RWPE2 (cell line): ENCODE measurements at regions not wholly inside any gene's neighbourhood (a gene's known extent, or its start where the extent isn't known, plus 50 kb on each side); places are given as distances from the start of the nearest gene placed in this dataset.

Source experiments
- ATAC-seq: fragments of 200-7000 bp; cut with Tn5 transposase; 3 replicates; pipeline ENCODE4 v1.9.1; 2021; ENCODE audit warnings: low read depth
- DNase-seq: peaks from one replicate; pipeline ENCODE4 v3.0.0-alpha.2; 2020; ENCODE audit warnings: low spot score
- H3K27ac ChIP-seq: fragments of 450-650 bp; 2 replicates; pipeline ENCODE4 v1.5.1; 2017; ENCODE audit warnings: mild to moderate bottlenecking; ENCODE audit not compliant: poor library complexity, severe bottlenecking
- H3K27me3 ChIP-seq: fragments of 250-450 bp; sonication (Bioruptor Pico); 2 replicates; pipeline ENCODE4 v1.5.1; 2021; ENCODE audit warnings: mild to moderate bottlenecking, moderate library complexity; ENCODE audit not compliant: insufficient read depth, poor library complexity, severe bottlenecking
- H3K36me3 ChIP-seq: fragments of 250-450 bp; sonication (Bioruptor Pico); 2 replicates; pipeline ENCODE4 v1.5.1; 2020; ENCODE audit warnings: low read depth, mild to moderate bottlenecking, moderate library complexity
- H3K4me1 ChIP-seq: fragments of 250-450 bp; sonication (Bioruptor Pico); 2 replicates; pipeline ENCODE4 v1.5.1; 2021; ENCODE audit warnings: mild to moderate bottlenecking, moderate library complexity; ENCODE audit not compliant: insufficient read depth, poor library complexity, severe bottlenecking
- H3K4me3 ChIP-seq: fragments of 250-450 bp; sonication (Bioruptor Pico); 2 replicates; pipeline ENCODE4 v1.5.1; 2021; ENCODE audit warnings: mild to moderate bottlenecking, moderate library complexity; ENCODE audit not compliant: severe bottlenecking
- H3K9me3 ChIP-seq: fragments of 250-450 bp; sonication (Bioruptor Pico); 2 replicates; pipeline ENCODE4 v1.5.1; 2021; ENCODE audit warnings: mild to moderate bottlenecking, moderate library complexity; ENCODE audit not compliant: severe bottlenecking
- TF ChIP-seq, protein P1 (sequence below): fragments of 450-650 bp; IDR thresholded peaks from one replicate; pipeline ENCODE4 v1.5.1; 2017; ENCODE audit warnings: mild to moderate bottlenecking, moderate library complexity; ENCODE audit not compliant: poor library complexity, severe bottlenecking

DNA sequence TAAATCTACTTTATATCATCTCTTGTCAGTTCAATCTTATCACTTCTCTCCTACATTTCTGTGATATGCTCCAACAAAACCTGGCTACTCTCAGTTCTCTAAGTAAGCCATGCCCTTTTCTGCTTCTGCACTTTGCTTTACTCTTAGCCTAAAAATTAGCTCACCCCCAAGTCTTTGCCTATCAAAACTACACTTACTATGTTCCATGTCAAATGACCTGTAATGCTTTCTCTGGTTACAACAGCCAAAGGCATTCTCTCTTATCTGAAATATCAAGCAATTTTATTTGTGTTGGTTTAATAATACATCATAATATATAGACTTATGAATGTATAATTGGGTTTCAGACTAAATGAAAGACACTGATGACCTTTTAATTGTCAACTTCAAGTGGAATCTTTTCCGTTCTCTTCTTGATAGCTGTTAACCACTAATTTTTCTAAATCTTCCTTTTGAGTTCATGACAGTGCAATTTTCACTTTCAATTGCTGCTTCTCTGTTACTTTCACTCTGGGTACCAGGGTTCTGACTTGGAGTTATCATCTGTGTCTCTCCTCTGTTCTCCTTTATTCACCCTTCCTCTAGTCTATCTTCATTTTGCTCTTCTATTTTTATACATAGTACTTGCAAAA, 619.0 kb upstream of the GOLIM4 start:
- no peaks in the 10 kb centered on the region for H3K36me3 ChIP-seq
- TF ChIP-seq, protein P1, sequence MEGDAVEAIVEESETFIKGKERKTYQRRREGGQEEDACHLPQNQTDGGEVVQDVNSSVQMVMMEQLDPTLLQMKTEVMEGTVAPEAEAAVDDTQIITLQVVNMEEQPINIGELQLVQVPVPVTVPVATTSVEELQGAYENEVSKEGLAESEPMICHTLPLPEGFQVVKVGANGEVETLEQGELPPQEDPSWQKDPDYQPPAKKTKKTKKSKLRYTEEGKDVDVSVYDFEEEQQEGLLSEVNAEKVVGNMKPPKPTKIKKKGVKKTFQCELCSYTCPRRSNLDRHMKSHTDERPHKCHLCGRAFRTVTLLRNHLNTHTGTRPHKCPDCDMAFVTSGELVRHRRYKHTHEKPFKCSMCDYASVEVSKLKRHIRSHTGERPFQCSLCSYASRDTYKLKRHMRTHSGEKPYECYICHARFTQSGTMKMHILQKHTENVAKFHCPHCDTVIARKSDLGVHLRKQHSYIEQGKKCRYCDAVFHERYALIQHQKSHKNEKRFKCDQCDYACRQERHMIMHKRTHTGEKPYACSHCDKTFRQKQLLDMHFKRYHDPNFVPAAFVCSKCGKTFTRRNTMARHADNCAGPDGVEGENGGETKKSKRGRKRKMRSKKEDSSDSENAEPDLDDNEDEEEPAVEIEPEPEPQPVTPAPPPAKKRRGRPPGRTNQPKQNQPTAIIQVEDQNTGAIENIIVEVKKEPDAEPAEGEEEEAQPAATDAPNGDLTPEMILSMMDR, result no peak
- ATAC-seq (no peak), DNase-seq (no peak)
- no peak overlapping the region for H3K4me3 ChIP-seq
- no peaks in the 10 kb centered on the region for H3K27me3 ChIP-seq
- no peak overlapping the region for H3K27ac ChIP-seq
- no peaks in the 10 kb centered on the region for H3K9me3 ChIP-seq
- H3K4me1 ChIP-seq, result no peaks in the 10 kb centered on the region

DNA sequence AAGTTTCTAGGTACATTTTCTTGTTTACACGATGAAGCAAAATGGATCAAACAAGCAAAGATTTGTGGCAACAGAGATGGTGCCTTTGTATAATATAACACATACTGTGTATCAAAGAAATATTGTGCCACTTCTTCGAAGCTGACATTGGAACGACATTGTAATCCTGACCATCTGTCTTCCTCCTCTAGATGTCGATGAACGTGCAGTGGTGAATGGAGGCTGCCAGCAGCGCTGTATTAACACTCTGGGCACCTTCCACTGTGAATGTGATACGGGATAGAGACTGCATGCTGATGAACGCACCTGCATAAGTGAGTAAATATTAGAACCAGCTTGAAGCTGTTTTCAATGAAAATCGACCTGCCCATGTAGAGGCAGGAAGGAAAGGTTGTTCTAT, 613.3 kb upstream of the GOLIM4 start:
- TF ChIP-seq, protein P1, result no peak
- ATAC-seq, result no peak
- Histone ChIP-seq H3K27me3 (no peaks in the 10 kb centered on the region), H3K9me3 (no peaks in the 10 kb centered on the region), H3K36me3 (no peaks in the 10 kb centered on the region), H3K4me1 (no peaks in the 10 kb centered on the region), H3K27ac (no peak overlapping the region), H3K4me3 (no peak overlapping the region)
- DNase-seq, result no peak

DNA sequence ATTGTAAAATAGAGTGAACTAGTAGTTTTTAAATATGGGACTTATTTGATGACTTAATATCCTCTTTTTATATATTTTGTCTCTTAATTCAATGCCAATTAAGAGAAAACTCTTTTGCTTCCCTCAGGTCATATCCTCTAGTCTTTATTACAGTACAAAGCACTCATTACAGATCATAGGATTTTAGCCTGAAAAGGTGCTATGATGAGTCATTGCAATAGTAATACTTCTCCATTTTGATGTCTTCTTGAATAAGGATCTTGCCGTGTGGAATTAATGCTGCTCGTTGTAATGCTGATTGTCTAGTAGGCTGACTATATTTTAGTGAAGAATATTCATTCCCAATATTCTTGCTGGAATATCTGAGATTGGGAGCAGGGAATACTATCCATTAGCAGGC, 612.2 kb upstream of the GOLIM4 start:
- Histone ChIP-seq H3K27ac (no peak overlapping the region), H3K27me3 (no peaks in the 10 kb centered on the region), H3K4me1 (no peaks in the 10 kb centered on the region), H3K4me3 (no peak overlapping the region), H3K36me3 (no peaks in the 10 kb centered on the region), H3K9me3 (no peaks in the 10 kb centered on the region)
- TF ChIP-seq, protein P1, result no peak
- DNase-seq (no peak), ATAC-seq (no peak)

DNA sequence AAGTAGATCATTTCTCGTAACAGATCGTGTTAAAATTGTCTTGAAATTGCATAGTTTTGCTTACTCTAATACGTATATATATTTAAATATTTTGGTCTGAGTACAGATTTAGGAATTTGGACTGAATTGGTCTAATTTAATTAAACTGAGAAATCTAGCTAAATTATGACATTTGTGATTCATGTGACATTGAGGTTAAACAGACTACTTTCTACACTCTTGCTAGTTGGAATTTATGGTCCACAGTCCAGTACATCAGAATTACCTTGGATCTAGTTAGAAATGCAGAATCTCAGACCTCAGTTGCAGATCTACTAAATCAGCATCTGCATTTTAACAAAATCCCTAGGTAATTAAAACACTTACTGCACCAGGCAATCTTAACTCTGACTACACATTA, 609.7 kb upstream of the GOLIM4 start:
- Histone ChIP-seq H3K27me3 (no peaks in the 10 kb centered on the region), H3K27ac (no peak overlapping the region), H3K4me3 (no peak overlapping the region), H3K4me1 (no peaks in the 10 kb centered on the region), H3K36me3 (no peaks in the 10 kb centered on the region), H3K9me3 (no peaks in the 10 kb centered on the region)
- TF ChIP-seq, protein P1, result no peak
- ATAC-seq (no peak), DNase-seq (no peak)

DNA sequence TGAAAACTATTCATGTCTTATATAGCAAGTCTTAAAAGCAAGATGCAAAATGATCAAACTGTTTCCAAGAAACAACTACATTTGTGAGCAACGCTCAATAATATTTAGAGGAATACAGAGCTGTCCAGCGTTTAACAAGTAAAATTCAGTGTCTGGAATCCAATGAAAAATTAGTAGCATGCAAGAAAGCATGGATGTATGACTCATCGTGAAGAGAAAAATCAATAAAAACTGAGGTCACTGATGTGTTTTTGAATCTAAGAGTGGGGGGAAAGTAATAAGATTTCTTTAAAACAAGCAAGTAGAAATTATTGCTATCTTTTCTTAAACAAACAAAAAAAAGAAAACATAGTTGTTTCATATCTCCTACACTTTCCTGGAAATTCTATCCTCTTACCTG, 600.3 kb upstream of the GOLIM4 start:
- DNase-seq, result no peak
- ATAC-seq, result no peak
- Histone ChIP-seq H3K27me3 (no peaks in the 10 kb centered on the region), H3K4me1 (no peaks in the 10 kb centered on the region), H3K4me3 (no peak overlapping the region), H3K27ac (no peak overlapping the region), H3K9me3 (no peaks in the 10 kb centered on the region), H3K36me3 (no peaks in the 10 kb centered on the region)
- TF ChIP-seq, protein P1, result no peak
